ENCODE measurements at regions not wholly inside any gene's neighbourhood (a gene's known extent, or its start where the extent isn't known, plus 50 kb on each side); places are given as distances from the start of the nearest gene placed in this dataset.

GRCh38 chr9:117860849-117861248 is 156.6 kb downstream of the TLR4 start:
- DNase-seq (ENCODE audit: low read depth) = no peak

- no peak for DNase-seq (ENCODE audit: low read depth)
Measured at GRCh38 chr9:117864385-117865057, 160.3 kb downstream of the TLR4 start.

GRCh38 chr9:117868594-117868993 is 164.4 kb downstream of the TLR4 start:
- DNase-seq (ENCODE audit: low read depth) = no peak

- no peak for DNase-seq (ENCODE audit: low read depth)
Measured at GRCh38 chr9:117869287-117869686, 165.1 kb downstream of the TLR4 start.

- DNase-seq (ENCODE audit: low read depth) = no peak
Measured at GRCh38 chr9:117869712-117870111, 165.5 kb downstream of the TLR4 start.

- no peak for DNase-seq (ENCODE audit: low read depth)
Measured at GRCh38 chr9:117873664-117874063, 169.5 kb downstream of the TLR4 start.

GRCh38 chr9:117875886-117876285 is 171.7 kb downstream of the TLR4 start:
- no peak for DNase-seq (ENCODE audit: low read depth)

- DNase-seq (ENCODE audit: low read depth) = no peak
Measured at GRCh38 chr9:117882171-117882570, 178.0 kb downstream of the TLR4 start.

GRCh38 chr9:117886616-117887015 is 182.4 kb downstream of the TLR4 start:
- DNase-seq (ENCODE audit: low read depth) = no peak

- no peak for DNase-seq (ENCODE audit: low read depth)
Measured at GRCh38 chr9:117887383-117887782, 183.2 kb downstream of the TLR4 start.

GRCh38 chr9:117887941-117888340 is 183.7 kb downstream of the TLR4 start:
- no peak for DNase-seq (ENCODE audit: low read depth)

GRCh38 chr9:117903453-117903852 is 199.2 kb downstream of the TLR4 start:
- no peak for DNase-seq (ENCODE audit: low read depth)

- DNase-seq (ENCODE audit: low read depth) = no peak
Measured at GRCh38 chr9:117906763-117907162, 202.6 kb downstream of the TLR4 start.

GRCh38 chr9:117907420-117907819 is 203.2 kb downstream of the TLR4 start:
- no peak for DNase-seq (ENCODE audit: low read depth)

- DNase-seq (ENCODE audit: low read depth) = no peak
Measured at GRCh38 chr9:117916291-117916690, 212.1 kb downstream of the TLR4 start.

GRCh38 chr9:117917873-117918272 is 213.7 kb downstream of the TLR4 start:
- DNase-seq (ENCODE audit: low read depth) = no peak

- DNase-seq (ENCODE audit: low read depth) = no peak
Measured at GRCh38 chr9:117919538-117919937, 215.3 kb downstream of the TLR4 start.

- no peak for DNase-seq (ENCODE audit: low read depth)
Measured at GRCh38 chr9:117926031-117926658, 221.9 kb downstream of the TLR4 start.

GRCh38 chr9:117927354-117927753 is 223.2 kb downstream of the TLR4 start:
- no peak for DNase-seq (ENCODE audit: low read depth)

GRCh38 chr9:117929868-117930267 is 225.7 kb downstream of the TLR4 start:
- no peak for DNase-seq (ENCODE audit: low read depth)

GRCh38 chr9:117932585-117932984 is 228.4 kb downstream of the TLR4 start:
- no peak for DNase-seq (ENCODE audit: low read depth)

- DNase-seq (ENCODE audit: low read depth) = no peak
Measured at GRCh38 chr9:117936185-117937130, 232.3 kb downstream of the TLR4 start.

- DNase-seq (ENCODE audit: low read depth) = no peak
Measured at GRCh38 chr9:117938086-117938485, 233.9 kb downstream of the TLR4 start.

Measured in stimulated activated CD4-positive, alpha-beta T cell treated with anti-CD3 and anti-CD28 coated beads, Interleukin-2, amount 100 ng/mL, for 4 hours (primary cell).